GM19467 (cell line): ENCODE measurements at regions not wholly inside any gene's neighbourhood (a gene's known extent, or its start where the extent isn't known, plus 50 kb on each side); places are given as distances from the start of the nearest gene placed in this dataset.

ENCODE experiments used
- ATAC-seq: cut with Tn5 transposase; IDR thresholded peaks from one replicate; pipeline ENCODE4 v1.9.1; 2021; ENCODE audit warnings: mild to moderate bottlenecking, moderate library complexity; ENCODE audit not compliant: unreplicated experiment

DNA sequence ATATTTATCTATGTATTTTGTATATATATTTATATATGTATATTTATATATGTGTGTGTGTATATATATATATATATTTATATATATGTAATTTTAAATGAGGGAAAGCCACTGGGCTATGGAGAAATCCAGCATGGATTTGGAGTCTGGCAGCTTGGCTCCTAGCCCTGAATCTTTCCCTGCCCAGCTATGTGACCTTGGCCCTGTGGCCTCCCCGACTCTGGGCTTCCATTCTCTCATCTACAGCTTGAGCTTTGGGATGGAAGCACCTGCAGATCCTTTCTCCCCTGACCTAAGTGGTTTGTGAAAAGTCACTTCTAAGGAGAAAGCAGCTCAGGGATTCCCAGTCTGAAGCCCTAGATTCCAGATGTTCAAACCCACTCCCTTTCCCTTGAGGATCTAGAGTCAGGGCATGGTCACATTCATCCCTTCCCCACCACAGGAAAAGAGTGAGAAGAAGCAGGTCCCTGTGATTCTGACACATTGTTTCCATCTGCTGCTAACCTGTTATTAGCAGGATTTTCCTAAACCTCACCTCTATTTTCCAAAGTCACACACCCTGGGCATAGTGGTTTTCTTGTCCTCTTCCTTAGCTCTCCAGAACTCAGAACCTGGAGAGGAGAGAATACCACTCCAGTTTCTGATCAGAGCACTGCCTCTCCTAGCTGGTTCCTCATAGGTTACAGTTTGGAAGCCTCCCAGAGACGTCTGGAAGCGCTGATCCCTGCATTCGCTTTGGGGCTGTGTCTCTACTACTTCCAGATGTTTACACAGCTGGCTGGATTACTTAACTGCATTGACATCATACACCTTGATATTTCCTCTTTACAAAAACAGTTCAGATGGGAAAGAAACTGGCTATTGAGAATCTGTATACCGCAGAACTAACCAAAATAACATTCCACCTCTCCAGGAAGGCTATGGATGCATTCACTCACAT is 327.5 kb upstream of the ZMIZ1 start:
- no peak for ATAC-seq

DNA sequence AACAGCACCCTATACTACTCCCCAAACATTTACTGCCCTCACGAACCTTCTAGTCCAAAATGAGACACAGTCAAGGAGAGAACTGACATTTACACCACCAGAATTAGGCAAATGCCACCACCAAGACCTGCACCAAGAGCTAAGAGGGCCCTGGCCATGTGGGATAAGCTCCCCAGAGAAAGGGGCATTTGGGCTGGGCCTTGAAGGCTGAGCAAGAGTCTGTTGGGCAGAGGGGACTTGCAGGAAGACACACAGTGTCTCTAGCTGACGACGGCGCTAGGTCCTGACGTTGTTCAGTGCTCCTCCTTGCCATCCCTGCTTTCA is 326.4 kb upstream of the ZMIZ1 start:
- no peak for ATAC-seq

DNA sequence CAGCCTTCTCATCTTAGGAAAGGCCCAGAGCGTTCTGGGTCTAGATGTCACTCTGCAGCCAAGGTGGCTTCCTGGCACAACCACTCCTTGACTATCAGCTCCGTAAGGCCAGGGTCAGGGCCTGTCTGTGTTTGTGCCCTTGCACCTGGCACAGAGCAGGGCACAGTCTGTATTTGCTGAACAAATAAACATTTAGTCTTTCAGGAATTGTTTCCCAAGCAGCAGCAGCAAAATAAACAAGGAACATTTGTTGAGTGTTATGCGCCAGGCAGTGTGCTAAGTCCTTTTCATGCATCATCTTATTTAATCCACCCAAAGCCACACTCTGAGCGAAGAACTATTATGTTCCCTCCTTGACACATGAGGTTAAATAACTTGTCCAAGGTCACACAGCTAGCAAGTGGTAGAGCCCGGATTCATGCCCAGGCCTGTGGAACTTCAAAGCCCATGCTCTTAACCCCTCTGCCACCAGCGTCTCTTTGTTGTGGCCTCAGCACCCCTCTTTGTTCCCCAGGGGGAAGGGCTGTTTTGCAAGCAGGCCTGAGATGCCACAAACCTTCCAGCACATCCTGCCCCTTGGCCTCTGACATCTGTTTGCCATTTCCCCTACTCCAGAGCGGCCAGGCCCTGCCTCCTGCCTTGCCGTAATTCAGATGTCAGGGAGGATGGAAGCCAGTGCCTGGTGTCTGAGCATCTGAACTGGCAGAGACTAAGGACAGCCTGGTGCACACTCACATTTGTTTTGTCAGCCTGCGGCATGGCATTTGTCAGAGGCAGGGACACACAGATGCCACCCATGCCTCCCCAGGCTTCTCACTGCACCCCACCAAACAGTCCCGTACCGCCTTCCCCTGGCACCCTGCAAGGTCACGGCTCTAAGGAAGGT is 325.8 kb upstream of the ZMIZ1 start:
- ATAC-seq: no peak

DNA sequence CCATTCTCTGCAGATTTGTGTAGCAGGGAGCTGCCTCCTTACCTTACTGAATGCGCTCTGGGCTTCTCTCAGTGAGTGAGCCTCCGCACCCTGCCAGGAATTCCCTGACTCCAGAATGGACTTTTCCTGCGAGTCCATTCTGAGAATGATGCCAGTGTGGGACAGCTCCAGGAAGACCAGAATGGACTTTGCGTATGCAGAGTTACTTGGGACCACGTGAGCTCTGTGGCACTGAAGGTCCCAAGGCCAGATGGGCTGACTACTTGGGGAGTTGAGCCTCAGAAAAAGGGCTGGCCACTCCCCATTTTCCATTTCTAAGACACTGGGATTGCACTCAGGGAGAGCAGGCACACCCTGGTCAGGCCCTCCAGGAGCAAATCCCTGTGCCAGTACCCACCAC is 324.7 kb upstream of the ZMIZ1 start:
- no peak for ATAC-seq

DNA sequence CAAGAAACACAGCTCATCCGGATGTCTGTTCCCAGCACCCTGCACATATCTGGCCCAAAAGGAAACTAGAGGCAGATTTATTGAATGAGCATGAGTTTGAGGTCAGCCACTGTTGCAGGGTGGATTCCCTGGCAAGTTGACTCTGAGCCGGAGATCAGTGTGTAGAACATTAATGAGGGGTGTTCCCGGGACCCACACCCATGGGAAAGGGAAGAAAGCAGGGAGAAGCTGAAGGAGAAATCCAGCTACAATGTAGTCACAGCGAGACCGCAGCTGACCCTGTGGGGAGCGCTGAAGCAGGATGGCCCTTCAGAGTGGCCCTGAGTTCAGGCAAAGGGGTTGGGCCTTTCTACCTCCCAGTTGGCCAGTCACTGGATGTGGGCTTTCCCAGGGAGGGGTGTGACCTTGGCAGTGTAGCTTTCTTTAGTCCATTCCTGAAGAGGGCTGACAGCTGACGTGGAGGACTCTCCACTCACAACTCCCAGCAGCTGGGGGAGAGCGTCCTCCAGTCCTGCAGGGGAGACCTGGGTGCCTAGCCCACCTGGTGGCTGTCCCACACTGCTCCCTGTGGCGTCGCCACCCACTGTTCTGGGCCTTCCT is 324.2 kb upstream of the ZMIZ1 start:
- ATAC-seq: no peak

DNA sequence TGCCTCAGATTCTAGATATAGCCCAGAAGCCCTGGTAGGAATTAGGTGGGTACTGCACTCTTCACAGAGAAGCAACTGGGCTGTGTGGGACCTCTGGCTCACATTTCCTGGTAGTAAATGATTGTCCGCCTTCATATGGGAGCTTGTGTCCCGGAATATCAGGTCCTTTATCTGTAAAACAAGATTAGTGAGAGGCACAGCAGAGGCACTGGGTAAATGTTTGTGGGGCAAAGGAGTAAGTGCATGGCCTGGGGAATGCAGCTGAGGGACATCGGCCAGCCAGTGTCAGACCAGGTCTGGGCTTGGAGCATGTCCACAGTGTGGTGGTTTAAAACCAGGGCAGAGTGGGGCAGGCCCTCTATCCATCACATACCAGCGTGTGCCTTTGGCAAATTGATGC is 323.3 kb upstream of the ZMIZ1 start:
- ATAC-seq: no peak

DNA sequence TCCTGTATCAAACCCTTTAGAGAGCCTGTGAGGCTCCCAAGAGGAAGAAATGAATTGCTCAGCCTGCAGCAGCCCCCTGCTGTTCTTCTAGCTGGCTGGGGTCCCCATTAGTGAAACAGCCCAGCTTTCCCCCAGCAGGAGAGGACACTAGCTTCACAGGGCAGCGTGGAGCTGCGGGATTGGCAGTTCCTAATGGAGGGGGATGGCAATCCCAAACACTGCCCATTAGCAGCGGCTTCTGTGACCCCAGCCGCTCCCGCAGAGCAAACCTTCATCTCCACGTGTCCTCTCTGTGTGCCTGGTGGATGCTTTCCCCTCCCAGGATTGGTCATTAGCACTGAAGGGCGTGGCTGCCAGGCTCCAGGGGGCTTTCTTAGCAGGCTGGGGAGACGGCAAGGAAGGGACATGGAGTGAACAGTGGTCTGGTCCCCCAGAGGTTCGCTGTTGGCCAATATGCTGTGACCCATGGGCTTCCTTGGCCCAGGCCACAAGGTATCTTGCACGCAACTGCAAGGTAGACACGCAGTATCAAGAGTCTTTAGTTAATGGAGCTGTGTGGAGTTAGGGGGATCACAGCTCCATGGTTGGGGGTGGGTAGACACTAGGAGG is 322.5 kb upstream of the ZMIZ1 start:
- ATAC-seq: no peak

DNA sequence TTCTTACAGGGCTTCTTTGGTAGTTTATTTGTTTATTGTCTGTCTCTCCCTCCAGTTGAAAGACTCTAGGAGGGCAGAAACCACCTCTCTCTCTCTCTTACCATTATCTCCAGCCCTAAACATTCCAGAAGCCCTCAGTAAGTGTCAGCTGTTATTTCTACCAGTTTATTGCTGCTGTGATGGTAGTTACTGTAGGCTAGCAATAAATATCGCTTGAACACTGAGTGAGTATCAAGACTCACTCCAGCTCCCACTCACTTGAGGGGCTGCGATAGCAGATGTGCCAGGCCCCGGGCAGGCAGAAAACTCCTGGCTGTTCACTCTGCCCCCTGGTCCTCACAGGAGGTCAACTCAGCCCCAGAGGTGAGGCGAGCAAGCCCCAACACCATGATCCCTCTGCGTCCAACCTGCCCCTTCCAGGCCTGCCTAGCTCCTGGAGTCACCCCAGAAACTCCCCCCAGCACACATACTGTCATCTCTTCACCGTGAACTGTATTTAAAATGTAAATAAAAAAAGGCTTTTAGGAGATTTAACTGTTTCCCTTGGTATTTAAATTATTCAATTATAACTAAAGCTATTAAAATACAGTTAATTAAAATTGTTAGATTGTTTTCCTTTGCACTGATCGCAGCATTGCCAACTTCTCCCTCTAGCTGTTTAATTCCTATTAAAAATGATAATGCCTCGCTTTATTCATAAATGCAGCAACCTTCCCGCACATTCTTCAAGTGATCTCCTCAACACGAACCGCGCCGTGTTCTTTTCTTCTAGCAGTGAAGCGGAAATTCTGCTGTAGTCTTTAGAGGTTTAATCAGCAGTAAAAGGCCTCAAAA is 321.1 kb upstream of the ZMIZ1 start:
- no peak for ATAC-seq

DNA sequence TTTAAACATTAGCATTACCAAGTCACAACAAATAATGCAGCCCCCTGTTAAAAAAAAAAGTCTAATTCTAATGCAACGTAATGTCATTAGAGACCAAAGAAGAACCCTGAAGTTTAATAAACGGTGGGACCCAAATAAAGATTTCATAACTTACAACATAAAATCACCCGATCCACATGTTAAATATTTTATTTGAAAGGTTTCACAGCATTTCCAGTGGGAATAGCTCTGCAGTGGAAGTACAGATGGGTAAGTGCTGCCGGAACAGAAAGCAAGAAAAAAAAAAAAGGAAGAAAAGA is 320.6 kb upstream of the ZMIZ1 start:
- no peak for ATAC-seq

DNA sequence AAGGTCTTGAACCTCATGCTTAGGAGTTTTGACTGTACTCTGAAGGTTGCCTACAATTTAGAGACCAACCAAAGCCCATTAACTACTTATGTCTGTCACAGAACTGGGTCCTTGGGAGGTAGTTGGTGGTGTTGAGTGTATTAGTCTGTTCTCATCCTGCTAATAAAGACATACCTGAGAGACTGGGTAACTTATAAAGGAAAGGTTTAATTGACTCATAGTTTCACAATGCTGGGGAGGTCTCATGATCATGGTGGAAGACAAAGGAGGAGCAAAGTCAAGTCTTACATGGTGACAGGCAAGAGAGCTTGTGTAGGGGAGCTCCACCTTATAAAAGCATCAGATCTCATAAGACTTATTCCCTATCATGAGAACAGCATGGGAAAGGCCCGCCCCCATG is 319.6 kb upstream of the ZMIZ1 start:
- no peak for ATAC-seq

DNA sequence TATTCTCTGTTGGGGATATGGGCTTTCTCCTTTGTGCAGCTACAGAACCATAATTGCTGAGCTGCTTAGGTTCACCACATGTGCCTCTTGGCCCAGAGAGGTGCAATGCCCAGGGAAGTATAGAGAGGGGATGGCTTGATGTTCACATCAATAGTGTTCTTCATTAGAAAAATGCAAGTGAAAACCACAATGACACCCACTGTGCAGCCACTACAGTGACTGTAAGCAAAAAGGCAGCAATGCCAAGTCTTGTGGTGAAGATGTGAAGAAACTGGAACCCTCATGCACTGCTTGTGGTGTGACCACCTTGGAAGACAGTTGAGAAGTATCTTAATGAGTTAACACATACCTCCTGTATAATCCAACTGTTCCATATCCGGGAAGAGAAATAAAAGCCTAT is 318.9 kb upstream of the ZMIZ1 start:
- ATAC-seq: no peak

DNA sequence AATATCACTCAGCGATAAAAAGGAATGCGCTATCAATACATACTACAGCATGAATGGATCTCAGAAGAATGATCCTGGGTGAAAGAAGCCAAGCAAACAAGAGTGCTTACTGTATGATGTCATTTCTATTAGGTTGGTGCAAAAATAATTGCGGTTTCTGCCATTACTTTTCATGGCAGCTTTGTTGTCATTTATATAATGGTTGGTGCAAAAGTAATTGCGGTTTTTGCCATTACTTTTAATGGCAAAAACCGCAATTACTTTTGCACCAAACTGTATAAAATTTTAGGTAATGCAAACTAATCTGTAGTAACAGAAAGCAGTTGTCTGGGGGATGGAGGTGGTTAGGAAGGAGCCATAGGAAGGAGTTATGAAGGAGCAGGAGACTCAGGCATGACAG is 318.3 kb upstream of the ZMIZ1 start:
- no peak for ATAC-seq

DNA sequence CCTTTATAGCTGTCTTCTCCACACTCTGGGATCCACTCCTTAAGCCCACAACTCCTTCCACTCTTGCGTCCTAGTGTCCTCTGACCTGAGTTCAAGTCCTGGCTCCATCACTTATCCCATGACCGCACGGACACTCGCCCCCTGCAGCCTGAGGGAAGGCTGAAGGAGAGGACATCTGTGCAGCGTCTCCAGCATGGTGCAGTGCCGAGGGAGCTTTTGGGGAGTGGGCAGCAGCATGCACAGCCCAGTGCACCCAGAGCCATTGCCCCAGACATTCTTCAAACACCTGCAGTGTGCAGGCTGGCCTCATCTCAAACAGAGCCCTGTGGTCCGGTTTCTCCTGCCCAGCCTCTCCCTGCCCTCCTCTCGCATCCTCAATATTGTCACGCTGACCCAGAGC is 317.1 kb upstream of the ZMIZ1 start:
- no peak for ATAC-seq

DNA sequence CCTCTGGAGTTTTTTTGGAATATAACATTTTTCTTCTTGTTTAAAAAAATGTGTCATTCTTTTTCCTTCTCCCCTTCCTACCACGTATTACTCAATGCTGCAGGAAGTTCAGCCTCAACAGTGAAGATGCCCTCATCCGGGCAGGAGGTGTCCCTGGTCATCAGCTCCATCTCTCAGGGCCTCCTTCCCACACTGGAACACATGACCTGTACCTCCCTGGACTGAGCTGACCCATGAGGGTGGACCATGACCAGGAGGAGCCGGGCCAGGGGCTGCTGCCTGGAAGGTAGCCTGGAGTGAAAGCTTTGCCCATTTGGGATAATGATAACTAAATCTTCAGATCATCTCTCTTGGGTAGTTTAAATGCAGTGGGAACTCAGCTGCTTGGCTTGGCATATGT is 316.5 kb upstream of the ZMIZ1 start:
- ATAC-seq: no peak

DNA sequence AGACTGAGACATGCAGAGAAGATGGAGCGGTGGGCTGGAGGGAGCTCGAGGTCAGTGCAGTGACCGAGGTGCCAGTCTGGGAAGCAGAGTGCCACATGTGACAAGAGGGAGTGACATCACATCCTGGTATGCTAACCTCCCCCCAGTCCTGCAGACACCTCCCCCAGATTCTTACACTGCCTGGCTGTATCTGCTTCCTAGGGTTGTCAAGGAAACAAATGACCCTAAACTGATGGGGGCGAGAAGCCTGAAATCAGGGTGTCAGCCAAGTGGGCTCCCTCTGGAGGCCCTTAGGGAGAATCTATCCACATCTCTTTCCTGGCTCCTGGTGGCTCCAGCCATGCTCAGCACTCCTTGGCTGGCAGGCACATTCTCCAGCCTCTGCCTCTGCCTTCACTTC is 316.1 kb upstream of the ZMIZ1 start:
- no peak for ATAC-seq

DNA sequence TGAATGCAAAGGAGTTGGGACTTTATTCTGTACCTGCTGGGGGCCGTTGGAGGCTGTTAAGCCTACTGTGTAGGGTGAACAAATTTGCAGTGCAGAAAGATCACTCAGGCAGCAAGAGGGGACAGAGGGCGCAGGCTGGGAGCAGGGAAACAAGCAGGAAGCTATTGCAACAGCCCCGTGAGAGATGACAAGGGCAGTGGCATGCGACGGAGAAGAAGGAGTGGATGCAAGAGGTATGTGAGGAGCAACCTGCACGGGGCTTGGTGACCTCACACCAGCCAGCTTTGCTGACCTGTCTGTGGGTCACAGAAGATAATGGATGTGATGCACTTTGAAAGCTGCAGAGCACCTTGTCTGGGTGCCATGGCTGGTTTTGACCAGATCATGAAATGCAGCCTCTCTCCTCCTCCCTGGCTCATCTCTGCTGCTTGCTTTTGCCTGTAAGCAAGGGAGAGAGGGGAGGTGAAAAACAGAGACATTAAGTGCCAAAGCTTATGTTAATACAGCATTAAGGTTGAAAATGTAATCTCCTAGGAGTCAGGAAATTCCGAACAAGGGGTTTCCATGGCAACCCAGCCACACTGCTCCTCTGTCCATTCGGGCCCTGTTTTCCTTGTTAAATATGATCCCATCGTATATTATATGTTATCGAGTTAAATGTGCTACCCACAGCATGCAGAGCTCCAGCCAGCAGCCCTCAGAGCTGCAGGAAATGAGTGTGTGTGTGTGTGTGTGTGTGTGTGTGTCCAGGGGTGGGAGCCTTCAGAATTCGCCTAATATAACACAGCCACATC is 314.3 kb upstream of the ZMIZ1 start:
- no peak for ATAC-seq

DNA sequence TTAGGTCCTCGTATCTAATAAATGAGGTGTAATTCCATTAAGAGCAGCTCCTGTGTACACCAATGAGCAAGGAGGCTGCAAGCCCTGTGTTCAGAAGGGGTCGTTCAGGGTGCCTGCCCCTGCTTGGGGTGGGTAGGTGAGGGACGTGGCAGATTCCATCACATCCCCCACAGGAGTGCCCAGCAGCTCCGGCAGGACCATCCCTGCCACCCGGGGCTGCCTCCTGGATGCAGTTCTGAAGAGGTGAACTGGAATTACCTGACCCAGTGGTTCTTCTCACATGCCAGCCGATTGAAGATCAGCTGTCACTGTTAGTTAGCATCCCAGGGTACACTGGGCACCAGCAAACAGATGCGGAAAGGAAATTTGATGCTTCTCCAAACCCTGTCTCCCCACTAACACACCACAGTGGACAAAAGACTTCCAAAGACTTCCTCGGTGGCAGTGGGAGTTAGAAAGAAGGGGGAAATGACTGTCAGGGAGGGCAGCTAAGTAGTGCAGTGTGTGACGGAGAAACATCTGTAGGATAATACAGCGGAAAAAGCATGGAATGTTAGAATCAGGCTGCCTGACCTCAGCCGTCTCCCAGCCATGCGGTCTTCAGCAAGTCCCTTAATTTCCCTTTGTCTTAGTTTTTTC is 313.6 kb upstream of the ZMIZ1 start:
- no peak for ATAC-seq

DNA sequence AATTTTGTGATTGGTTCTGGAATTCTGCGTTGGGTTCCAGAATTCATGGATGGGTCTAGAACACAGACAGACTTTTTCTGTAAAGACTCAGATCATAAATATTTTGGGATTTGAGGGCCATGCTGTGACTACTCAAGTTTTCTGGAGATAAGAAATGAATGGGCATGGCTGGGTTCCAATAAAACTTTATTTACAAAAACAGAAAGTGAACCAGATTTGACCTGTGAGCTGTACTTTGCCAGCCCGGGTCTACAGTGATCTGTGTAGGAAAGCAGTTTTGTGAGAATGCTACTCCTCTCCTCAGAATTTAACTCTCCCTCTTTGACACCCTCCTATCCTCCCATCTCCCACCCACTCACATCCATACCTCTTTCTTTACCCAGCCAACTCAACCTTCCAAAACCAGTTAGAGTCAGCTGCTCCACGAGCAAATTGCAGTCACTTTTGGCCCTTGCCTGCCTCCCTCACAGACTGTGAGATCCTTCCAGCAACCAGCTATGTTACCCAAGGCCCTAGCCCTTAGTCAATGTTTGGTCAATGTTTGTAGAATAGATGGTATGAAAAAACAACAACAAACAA is 312.8 kb upstream of the ZMIZ1 start:
- no peak for ATAC-seq
